ENCODE measurements at regions not wholly inside any gene's neighbourhood (a gene's known extent, or its start where the extent isn't known, plus 50 kb on each side); places are given as distances from the start of the nearest gene placed in this dataset.

DNA sequence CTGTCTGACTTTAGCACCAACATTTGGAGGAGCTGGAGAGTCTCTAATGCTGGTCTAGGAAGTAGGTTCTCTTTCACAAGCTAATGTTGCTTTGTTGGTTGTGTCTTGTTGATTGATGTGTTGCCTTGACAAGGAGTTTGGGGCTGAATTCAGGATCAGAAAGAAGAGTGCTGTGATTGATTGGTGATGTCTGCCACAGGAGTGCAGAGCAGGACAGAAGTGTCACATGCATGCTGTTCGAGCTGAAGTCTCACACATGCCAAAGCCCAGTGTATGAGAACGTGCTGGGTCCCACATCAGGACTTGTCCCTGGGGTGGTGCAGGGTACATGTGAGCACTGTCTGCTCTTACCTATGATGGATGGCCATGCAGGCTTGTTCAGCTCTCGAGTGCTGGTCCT lies 694.4 kb downstream of the MATN1 start:
- no peak overlapping the region for H3K27ac ChIP-seq
- no peak for DNase-seq
- TF ChIP-seq, protein P1, sequence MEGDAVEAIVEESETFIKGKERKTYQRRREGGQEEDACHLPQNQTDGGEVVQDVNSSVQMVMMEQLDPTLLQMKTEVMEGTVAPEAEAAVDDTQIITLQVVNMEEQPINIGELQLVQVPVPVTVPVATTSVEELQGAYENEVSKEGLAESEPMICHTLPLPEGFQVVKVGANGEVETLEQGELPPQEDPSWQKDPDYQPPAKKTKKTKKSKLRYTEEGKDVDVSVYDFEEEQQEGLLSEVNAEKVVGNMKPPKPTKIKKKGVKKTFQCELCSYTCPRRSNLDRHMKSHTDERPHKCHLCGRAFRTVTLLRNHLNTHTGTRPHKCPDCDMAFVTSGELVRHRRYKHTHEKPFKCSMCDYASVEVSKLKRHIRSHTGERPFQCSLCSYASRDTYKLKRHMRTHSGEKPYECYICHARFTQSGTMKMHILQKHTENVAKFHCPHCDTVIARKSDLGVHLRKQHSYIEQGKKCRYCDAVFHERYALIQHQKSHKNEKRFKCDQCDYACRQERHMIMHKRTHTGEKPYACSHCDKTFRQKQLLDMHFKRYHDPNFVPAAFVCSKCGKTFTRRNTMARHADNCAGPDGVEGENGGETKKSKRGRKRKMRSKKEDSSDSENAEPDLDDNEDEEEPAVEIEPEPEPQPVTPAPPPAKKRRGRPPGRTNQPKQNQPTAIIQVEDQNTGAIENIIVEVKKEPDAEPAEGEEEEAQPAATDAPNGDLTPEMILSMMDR (IDR thresholded peaks at IDR 0.05; ENCODE audit: low read depth, low read length) = no peak
- no peaks in the 10 kb centered on the region for H3K27me3 ChIP-seq (ENCODE audit: insufficient read depth, low read depth, severe bottlenecking)
- no peaks in the 10 kb centered on the region for H3K9me3 ChIP-seq (ENCODE audit: severe bottlenecking)
- H3K36me3 ChIP-seq = no peaks in the 10 kb centered on the region
- H3K4me3 ChIP-seq (ENCODE audit: low read depth, low read length) = no peak overlapping the region

DNA sequence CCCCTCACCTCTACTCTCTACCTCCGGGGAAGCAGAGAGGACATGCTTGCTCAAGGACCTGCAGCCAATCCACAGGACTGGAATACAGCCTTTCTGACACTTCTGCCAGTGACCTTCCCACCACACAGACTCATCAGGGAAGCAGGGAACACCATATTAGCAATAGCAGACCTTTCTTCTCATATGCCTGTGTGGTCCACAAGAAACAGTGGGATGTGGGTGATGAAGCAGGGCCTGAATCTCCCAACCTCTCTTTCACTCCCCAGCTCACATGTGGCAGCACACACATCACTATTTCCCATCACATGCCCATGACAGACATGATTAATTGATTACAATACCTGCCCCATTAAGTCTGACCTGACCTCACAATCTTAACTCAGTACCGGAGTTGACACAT lies 695.1 kb downstream of the MATN1 start:
- no peaks in the 10 kb centered on the region for H3K27me3 ChIP-seq (ENCODE audit: insufficient read depth, low read depth, severe bottlenecking)
- H3K9me3 ChIP-seq (ENCODE audit: severe bottlenecking) = peaks cover 4% of the 10 kb centered on the region
- H3K36me3 ChIP-seq = no peaks in the 10 kb centered on the region
- no peak overlapping the region for H3K27ac ChIP-seq
- H3K4me3 ChIP-seq (ENCODE audit: low read depth, low read length) = no peak overlapping the region
- TF ChIP-seq, protein P1 (IDR thresholded peaks at IDR 0.05; ENCODE audit: low read depth, low read length) = no peak
- DNase-seq = no peak

DNA sequence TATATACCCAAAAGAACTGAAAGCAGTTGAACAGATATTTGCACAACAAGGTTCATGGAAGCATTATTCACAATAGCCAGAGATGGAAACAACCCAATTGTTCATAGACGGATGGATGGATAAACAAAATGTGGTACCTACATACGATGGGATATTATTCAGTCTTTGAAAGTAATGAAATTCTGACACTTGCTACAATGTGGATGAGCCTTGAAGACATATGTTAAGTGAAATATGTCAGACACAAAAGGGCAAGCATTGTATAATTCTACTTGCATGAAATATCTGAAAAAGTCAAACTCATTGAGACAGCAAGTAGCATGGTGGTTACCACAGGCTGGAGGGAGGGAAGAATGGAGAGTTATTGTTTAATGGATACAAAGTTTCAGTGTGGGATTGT lies 696.1 kb downstream of the MATN1 start:
- DNase-seq = no peak
- H3K9me3 ChIP-seq (ENCODE audit: severe bottlenecking) = peaks cover 4% of the 10 kb centered on the region
- H3K36me3 ChIP-seq = no peaks in the 10 kb centered on the region
- no peaks in the 10 kb centered on the region for H3K27me3 ChIP-seq (ENCODE audit: insufficient read depth, low read depth, severe bottlenecking)
- H3K27ac ChIP-seq = no peak overlapping the region
- TF ChIP-seq, protein P1 (IDR thresholded peaks at IDR 0.05; ENCODE audit: low read depth, low read length) = no peak
- no peak overlapping the region for H3K4me3 ChIP-seq (ENCODE audit: low read depth, low read length)

DNA sequence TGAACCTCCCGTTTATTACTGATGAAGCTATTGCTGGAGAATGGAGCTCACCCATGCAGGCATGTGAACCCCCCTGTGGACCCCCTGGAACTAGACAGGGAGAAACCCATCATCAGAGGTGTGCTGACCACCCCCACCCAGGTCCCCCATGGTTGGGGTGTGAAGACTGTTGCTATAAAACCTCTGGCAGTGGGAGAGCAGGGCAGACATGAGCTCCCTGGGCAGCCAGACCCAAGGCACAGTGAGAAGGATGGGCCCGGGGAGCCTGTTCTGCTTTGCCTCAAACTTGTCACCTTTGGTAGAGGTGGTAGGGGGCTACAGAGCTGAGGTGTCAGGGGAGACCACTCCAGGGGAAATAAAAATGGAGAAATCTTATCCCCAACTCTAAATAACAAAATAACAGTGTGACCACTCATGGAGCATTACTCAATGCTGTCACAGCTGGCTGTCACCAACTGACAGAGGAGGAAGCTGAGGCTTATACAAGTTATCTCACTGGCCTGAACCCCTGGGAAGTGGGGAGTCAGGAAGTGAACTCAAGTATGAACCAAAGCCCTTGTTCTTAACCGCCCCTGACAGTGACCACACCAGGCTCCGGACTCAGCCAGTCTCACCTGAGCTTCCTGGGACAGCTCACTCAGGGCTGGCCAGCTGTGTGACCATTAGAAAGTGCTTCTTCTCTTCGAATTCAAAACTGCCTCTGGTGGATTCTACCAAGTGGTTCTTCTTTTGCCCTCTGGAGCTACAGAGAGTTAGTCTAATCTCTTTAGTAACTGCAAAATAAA lies 698.8 kb downstream of the MATN1 start:
- peaks cover 4% of the 10 kb centered on the region for H3K9me3 ChIP-seq (ENCODE audit: severe bottlenecking)
- no peak overlapping the region for H3K27ac ChIP-seq
- TF ChIP-seq, protein P1 (IDR thresholded peaks at IDR 0.05; ENCODE audit: low read depth, low read length) = no peak
- H3K27me3 ChIP-seq (ENCODE audit: insufficient read depth, low read depth, severe bottlenecking) = no peaks in the 10 kb centered on the region
- DNase-seq = no peak
- no peaks in the 10 kb centered on the region for H3K36me3 ChIP-seq
- no peak overlapping the region for H3K4me3 ChIP-seq (ENCODE audit: low read depth, low read length)

DNA sequence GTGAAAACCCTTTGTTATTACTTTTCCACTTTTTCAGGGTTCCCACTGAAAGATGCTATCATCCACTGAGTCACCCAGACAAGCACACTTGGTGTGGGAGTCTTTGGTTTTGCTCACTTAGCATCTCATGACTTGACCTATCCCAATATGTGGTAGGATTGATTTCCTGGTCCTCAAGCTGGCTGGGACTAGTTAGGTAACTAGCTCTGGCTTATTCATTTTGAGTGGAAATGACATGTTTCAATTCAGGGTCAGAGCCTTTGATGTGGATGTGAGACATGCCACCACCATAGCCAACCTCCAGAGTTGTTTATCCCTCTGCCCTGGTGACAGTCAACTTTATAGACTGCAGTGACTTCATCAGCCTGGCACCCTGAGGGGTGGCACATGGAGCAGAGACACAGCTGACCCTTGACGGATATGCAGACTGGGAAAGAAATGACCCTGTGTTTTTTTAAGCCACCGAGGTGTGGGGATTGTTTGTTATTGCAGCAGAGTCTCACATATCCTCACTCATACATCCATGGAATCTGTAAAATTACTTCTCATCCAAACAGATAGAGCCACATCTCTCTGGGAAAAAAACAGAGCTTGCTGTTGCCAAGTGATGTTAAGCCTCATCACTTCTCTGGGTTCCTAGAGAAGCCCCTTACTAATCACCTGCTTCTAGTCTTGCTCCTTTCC lies 699.9 kb downstream of the MATN1 start:
- TF ChIP-seq, protein P1 (IDR thresholded peaks at IDR 0.05; ENCODE audit: low read depth, low read length) = no peak
- Histone ChIP-seq H3K27me3 (ENCODE audit: insufficient read depth, low read depth, severe bottlenecking) (no peaks in the 10 kb centered on the region), H3K36me3 (no peaks in the 10 kb centered on the region), H3K27ac (no peak overlapping the region), H3K4me3 (ENCODE audit: low read depth, low read length) (no peak overlapping the region), H3K9me3 (ENCODE audit: severe bottlenecking) (peaks cover 5% of the 10 kb centered on the region)
- no peak for DNase-seq
